GM18909 (cell line): ENCODE measurements at regions not wholly inside any gene's neighbourhood (a gene's known extent, or its start where the extent isn't known, plus 50 kb on each side); places are given as distances from the start of the nearest gene placed in this dataset.

Experiments used
- ATAC-seq: cut with Tn5 transposase; IDR thresholded peaks from one replicate; pipeline ENCODE4 v1.9.1; 2021; ENCODE audit warnings: mild to moderate bottlenecking; ENCODE audit not compliant: unreplicated experiment, poor library complexity

- ATAC-seq: no peak
Measured at GRCh38 chr11:8740129-8740528, 57.5 kb downstream of the RPL27A start.

GRCh38 chr11:8744423-8744822 is 61.8 kb downstream of the RPL27A start:
- no peak for ATAC-seq

GRCh38 chr11:8745431-8746253 is 63.0 kb downstream of the RPL27A start:
- no peak for ATAC-seq

- no peak for ATAC-seq
Measured at GRCh38 chr11:8746331-8746974, 63.9 kb downstream of the RPL27A start.

GRCh38 chr11:8747173-8747572 is 64.6 kb downstream of the RPL27A start:
- ATAC-seq: no peak

GRCh38 chr11:8748317-8748716 is 65.7 kb downstream of the RPL27A start:
- no peak for ATAC-seq

- no peak for ATAC-seq
Measured at GRCh38 chr11:8749202-8749601, 66.6 kb downstream of the RPL27A start.

- no peak for ATAC-seq
Measured at GRCh38 chr11:8754241-8754640, 71.6 kb downstream of the RPL27A start.

GRCh38 chr11:8756201-8756600 is 73.6 kb downstream of the RPL27A start:
- no peak for ATAC-seq

GRCh38 chr11:8757047-8757446 is 74.5 kb downstream of the RPL27A start:
- no peak for ATAC-seq

- no peak for ATAC-seq
Measured at GRCh38 chr11:8757533-8757932, 74.9 kb downstream of the RPL27A start.

- ATAC-seq: no peak
Measured at GRCh38 chr11:8758619-8759169, 76.1 kb downstream of the RPL27A start.

GRCh38 chr11:8759634-8760033 is 77.0 kb downstream of the RPL27A start:
- ATAC-seq: no peak

GRCh38 chr11:8760896-8761295 is 78.3 kb downstream of the RPL27A start:
- no peak for ATAC-seq

GRCh38 chr11:8763070-8763685 is 80.6 kb downstream of the RPL27A start:
- no peak for ATAC-seq

GRCh38 chr11:8765294-8765693 is 82.7 kb downstream of the RPL27A start:
- ATAC-seq: no peak

GRCh38 chr11:8766043-8766987 is 83.7 kb downstream of the RPL27A start:
- ATAC-seq: no peak

GRCh38 chr11:8766988-8767374 is 84.4 kb downstream of the RPL27A start:
- ATAC-seq: no peak

GRCh38 chr11:8767466-8768142 is 85.0 kb downstream of the RPL27A start:
- ATAC-seq: no peak
